Prostate gland (tissue), 2 donors: ENCODE measurements at regions not wholly inside any gene's neighbourhood (a gene's known extent, or its start where the extent isn't known, plus 50 kb on each side); places are given as distances from the start of the nearest gene placed in this dataset.

Experiments
- DNase-seq: peaks from one replicate; pipeline ENCODE4 v3.0.0-alpha.2; 2019; ENCODE audit warnings: low spot score
- H3K27ac ChIP-seq, 2 donors: fragments of 200-600 bp; sonication (generic); 2 replicates each; pipeline ENCODE4 v1.5.1; 2017 to 2019
- H3K27me3 ChIP-seq: fragments of 200-600 bp; sonication (generic); replicated peaks from 2 replicates; pipeline ENCODE4 v1.5.1; 2019; ENCODE audit not compliant: insufficient read depth
- H3K36me3 ChIP-seq, 2 donors: fragments of 200-600 bp; sonication (generic); 1 replicate in 1 of 2; 2 replicates in 1 of 2; pipeline versions ENCODE4 v1.5.1 to v1.8.1; 2017 to 2019
- H3K4me1 ChIP-seq: fragments of 200-600 bp; sonication (generic); replicated peaks from 2 replicates; pipeline ENCODE4 v1.5.1; 2019
- H3K4me3 ChIP-seq, 2 donors: fragments of 200-600 bp; sonication (generic); 2 replicates each; pipeline ENCODE4 v1.5.1; 2017 to 2019
- H3K9me3 ChIP-seq: fragments of 200-600 bp; sonication (generic); 2 replicates; pipeline ENCODE4 v1.5.1; 2017
- CTCF ChIP-seq, 4 experiments: fragments of 200-600 bp in 2 of 4; fragments of 450-650 bp in 2 of 4; sonication (generic) in 2 of 4; IDR thresholded peaks; 1 replicate in 3 of 4; 2 replicates in 1 of 4; pipeline ENCODE4 v1.5.1; 2016 to 2019; ENCODE audit warnings: antibody characterized with exemption in 4 of 4, mild to moderate bottlenecking in 2 of 4, moderate library complexity in 2 of 4
- POLR2A ChIP-seq: fragments of 450-650 bp; IDR thresholded peaks from one replicate; pipeline ENCODE4 v1.6.1; 2016; ENCODE audit warnings: antibody characterized with exemption, mild to moderate bottlenecking
- POLR2AphosphoS5 ChIP-seq: sonication (generic); formaldehyde crosslinking; IDR thresholded peaks from one replicate; pipeline ENCODE4 v1.6.1; 2017; ENCODE audit warnings: antibody characterized with exemption
- WGBS: methylation state at CpG from one replicate; pipeline ENCODE4 v1.1.5; 2018; 5-methylcytosine and 5-hydroxymethylcytosine counted together
- intact Hi-C: fragments of 100-400 bp; cut with DNase I; formaldehyde crosslinking; loops from one replicate; pipeline ENCODE4 v1.14.2; 2022

- no peaks in the 10 kb centered on the region for H3K9me3 ChIP-seq
- no peak overlapping the region for H3K27ac ChIP-seq
- intact Hi-C loops: no loop called here
- WGBS: 50% methylated on average over 1 of the region's 1 CpG
- no peaks in the 10 kb centered on the region for H3K4me1 ChIP-seq
- no peak for DNase-seq
- no peak overlapping the region for H3K4me3 ChIP-seq
- no peaks in the 10 kb centered on the region for H3K36me3 ChIP-seq
- no peak for TF ChIP-seq CTCF (IDR thresholded peaks at IDR 0.05)
- no peak for TF ChIP-seq POLR2A
- TF ChIP-seq POLR2AphosphoS5: no peak
- H3K27me3 ChIP-seq: no peaks in the 10 kb centered on the region
These were observed 388.7 kb downstream of the PTPRU start for GRCh38 chr1:29625084-29625420.

GRCh38 chr1:29624320-29625083 lies 388.2 kb downstream of the PTPRU start:
- H3K4me1 ChIP-seq: no peaks in the 10 kb centered on the region

GRCh38 chr1:29623501-29623900 lies 387.2 kb downstream of the PTPRU start:
- no peak for DNase-seq
- intact Hi-C loops: no loop called here
- WGBS: 91% methylated on average over 7 of the region's 7 CpGs

More at GRCh38 chr1:29624320-29625083, 388.2 kb downstream of the PTPRU start:
- Histone ChIP-seq H3K36me3 (no peaks in the 10 kb centered on the region), H3K27me3 (no peaks in the 10 kb centered on the region), H3K9me3 (no peaks in the 10 kb centered on the region), H3K27ac (no peak overlapping the region), H3K4me3 (no peak overlapping the region)
- WGBS: 62% methylated on average over 9 of the region's 9 CpGs
- intact Hi-C loops: no loop called here
- no peak for DNase-seq
- TF ChIP-seq POLR2A: no peak
- TF ChIP-seq POLR2AphosphoS5: no peak

GRCh38 chr1:29621826-29622435 lies 385.6 kb downstream of the PTPRU start:
- intact Hi-C loops: no loop called here
- Histone ChIP-seq H3K4me1 (no peaks in the 10 kb centered on the region), H3K4me3 (no peak overlapping the region), H3K27me3 (no peaks in the 10 kb centered on the region), H3K27ac (no peak overlapping the region), H3K36me3 (no peaks in the 10 kb centered on the region), H3K9me3 (no peaks in the 10 kb centered on the region)
- WGBS: 88% methylated on average over 11 of the region's 11 CpGs
- DNase-seq: no peak
- TF ChIP-seq CTCF (IDR thresholded peaks at IDR 0.05) (no peak), POLR2AphosphoS5 (no peak), POLR2A (no peak)

More at GRCh38 chr1:29623501-29623900, 387.2 kb downstream of the PTPRU start:
- H3K4me1 ChIP-seq: no peaks in the 10 kb centered on the region
- TF ChIP-seq POLR2A (no peak), POLR2AphosphoS5 (no peak), CTCF (IDR thresholded peaks at IDR 0.05) (no peak)
- H3K36me3 ChIP-seq: no peaks in the 10 kb centered on the region
- no peaks in the 10 kb centered on the region for H3K9me3 ChIP-seq
- no peaks in the 10 kb centered on the region for H3K27me3 ChIP-seq
- H3K27ac ChIP-seq: no peak overlapping the region
- H3K4me3 ChIP-seq: no peak overlapping the region

- H3K27ac ChIP-seq: no peak overlapping the region
- no peaks in the 10 kb centered on the region for H3K36me3 ChIP-seq
- no peak overlapping the region for H3K4me3 ChIP-seq
- WGBS: 56% methylated on average over 7 of the region's 7 CpGs
- no peak for TF ChIP-seq CTCF (IDR thresholded peaks at IDR 0.05)
- TF ChIP-seq POLR2A: no peak
- TF ChIP-seq POLR2AphosphoS5: no peak
- no peaks in the 10 kb centered on the region for H3K9me3 ChIP-seq
- intact Hi-C loops: no loop called here
- H3K27me3 ChIP-seq: no peaks in the 10 kb centered on the region
- H3K4me1 ChIP-seq: no peaks in the 10 kb centered on the region
- DNase-seq: no peak
These were observed 384.3 kb downstream of the PTPRU start for GRCh38 chr1:29620631-29621030.
